Cardiac fibroblast (primary cell): ENCODE measurements at regions not wholly inside any gene's neighbourhood (a gene's known extent, or its start where the extent isn't known, plus 50 kb on each side); places are given as distances from the start of the nearest gene placed in this dataset.

Experiments
- DNase-seq, 2 donors: peaks; one replicate each; pipeline versions ENCODE4 v3.0.0 to v3.0.0-alpha.2; 2010; ENCODE audit warnings: low read depth in 2 of 2
- H3K4me3 ChIP-seq, 2 donors: replicated peaks in 1 of 2; 1 replicate in 1 of 2; 2 replicates in 1 of 2; pipeline ENCODE4 v1.5.1; 2011; ENCODE audit warnings: low read depth in 2 of 2, low read length in 2 of 2, mild to moderate bottlenecking in 2 of 2, moderate library complexity in 1 of 2
- CTCF ChIP-seq: IDR thresholded peaks from one replicate; pipeline ENCODE4 v1.5.1; 2011; ENCODE audit warnings: low read depth, mild to moderate bottlenecking, low read length, inconsistent platforms

GRCh38 chr2:16223841-16224177 is 283.5 kb downstream of the MYCN start:
- no peak for TF ChIP-seq CTCF
- H3K4me3 ChIP-seq = no peak overlapping the region
- no peak for DNase-seq

GRCh38 chr2:16223161-16223840 is 283.0 kb downstream of the MYCN start:
- no peak for TF ChIP-seq CTCF
- no peak for DNase-seq

GRCh38 chr2:16222326-16222725 is 282.0 kb downstream of the MYCN start:
- DNase-seq = no peak
- TF ChIP-seq CTCF = no peak
- H3K4me3 ChIP-seq = no peak overlapping the region

More at GRCh38 chr2:16223161-16223840, 283.0 kb downstream of the MYCN start:
- no peak overlapping the region for H3K4me3 ChIP-seq

GRCh38 chr2:16221461-16222010 is 281.2 kb downstream of the MYCN start:
- H3K4me3 ChIP-seq = no peak overlapping the region
- no peak for TF ChIP-seq CTCF
- DNase-seq = no peak

- TF ChIP-seq CTCF = no peak
- DNase-seq = no peak
- no peak overlapping the region for H3K4me3 ChIP-seq
Measured at GRCh38 chr2:16219292-16219975, 279.1 kb downstream of the MYCN start.

- TF ChIP-seq CTCF = no peak
- no peak for DNase-seq
- no peak overlapping the region for H3K4me3 ChIP-seq
Measured at GRCh38 chr2:16218625-16219024, 278.3 kb downstream of the MYCN start.
